ENCODE measurements at regions not wholly inside any gene's neighbourhood (a gene's known extent, or its start where the extent isn't known, plus 50 kb on each side); places are given as distances from the start of the nearest gene placed in this dataset.
"Not testable (repeated sequence)": the region's sequence is repeated elsewhere in the genome, so short reads cannot be mapped to it uniquely, and the experiment has no call there.

DNA sequence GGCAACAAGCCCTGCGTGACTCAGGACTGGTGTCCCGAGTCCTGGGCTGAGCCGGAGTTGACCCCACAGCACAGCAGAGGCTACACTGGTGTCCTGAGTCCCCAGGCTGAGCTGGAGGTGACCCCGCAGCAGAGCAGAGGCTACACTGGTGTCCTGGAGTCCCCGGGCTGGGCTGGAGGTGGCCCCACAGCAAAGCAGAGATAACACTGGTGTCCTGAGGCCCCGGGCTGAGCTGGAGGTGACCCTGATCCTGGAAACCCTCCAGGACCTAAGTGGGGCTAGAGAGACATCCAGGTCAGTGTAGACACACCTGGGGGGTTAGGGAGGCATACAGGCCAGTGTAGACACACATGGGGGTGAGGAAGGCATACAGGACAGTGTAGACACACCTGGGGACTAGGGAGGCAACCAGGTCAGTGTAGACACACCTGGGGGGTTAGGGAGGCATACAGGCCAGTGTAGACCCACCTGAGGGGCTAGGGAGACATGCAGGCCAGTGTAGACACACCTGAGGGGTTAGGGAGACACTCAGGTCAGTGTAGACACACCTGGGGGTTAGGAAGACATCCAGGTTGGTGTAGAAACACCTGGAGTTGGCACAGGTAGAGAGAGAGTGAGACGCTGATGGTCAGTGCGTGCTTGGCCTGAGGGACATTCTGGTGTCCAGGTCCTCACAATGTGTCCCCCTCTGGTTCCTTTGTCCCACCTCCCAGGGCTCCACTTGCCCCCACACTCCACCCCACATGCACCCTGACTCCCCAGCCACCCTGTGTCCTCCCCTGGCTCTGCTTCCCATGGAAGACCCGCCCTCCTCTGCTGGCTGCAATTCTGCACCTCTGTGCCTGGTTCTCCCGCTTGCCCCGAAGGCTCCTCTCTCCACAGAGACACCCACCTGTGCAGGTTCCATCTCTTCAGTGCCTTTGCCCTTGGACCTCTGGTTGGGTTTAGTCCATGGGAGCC, 321.6 kb upstream of the SFSWAP start:
- Histone ChIP-seq H3K9me3 (ENCODE audit: low read length) (no peaks in the 10 kb centered on the region), H4K20me1 (ENCODE audit: insufficient read depth, low read depth, low read length) (no peaks in the 10 kb centered on the region), H3K4me2 (ENCODE audit: low read depth, low read length, poor library complexity, severe bottlenecking) (no peak overlapping the region), H3K27ac (ENCODE audit: low read length) (no peak overlapping the region), H3K9ac (ENCODE audit: low read length) (no peak overlapping the region), H2AFZ (ENCODE audit: low read length) (no peak overlapping the region), H3K4me3 (ENCODE audit: low read length) (no peak overlapping the region), H3K27me3 (ENCODE audit: low read length) (no peaks in the 10 kb centered on the region), H3K9me2 (replicated peaks; ENCODE audit: insufficient read depth, low read length) (no peaks in the 10 kb centered on the region), H3K36me3 (ENCODE audit: insufficient read depth, low read length) (no peaks in the 10 kb centered on the region), H3K4me1 (ENCODE audit: low read length) (no peaks in the 10 kb centered on the region), H3K79me2 (ENCODE audit: low read length) (no peaks in the 10 kb centered on the region)
- DNase-seq: peak; percentile 4

DNA sequence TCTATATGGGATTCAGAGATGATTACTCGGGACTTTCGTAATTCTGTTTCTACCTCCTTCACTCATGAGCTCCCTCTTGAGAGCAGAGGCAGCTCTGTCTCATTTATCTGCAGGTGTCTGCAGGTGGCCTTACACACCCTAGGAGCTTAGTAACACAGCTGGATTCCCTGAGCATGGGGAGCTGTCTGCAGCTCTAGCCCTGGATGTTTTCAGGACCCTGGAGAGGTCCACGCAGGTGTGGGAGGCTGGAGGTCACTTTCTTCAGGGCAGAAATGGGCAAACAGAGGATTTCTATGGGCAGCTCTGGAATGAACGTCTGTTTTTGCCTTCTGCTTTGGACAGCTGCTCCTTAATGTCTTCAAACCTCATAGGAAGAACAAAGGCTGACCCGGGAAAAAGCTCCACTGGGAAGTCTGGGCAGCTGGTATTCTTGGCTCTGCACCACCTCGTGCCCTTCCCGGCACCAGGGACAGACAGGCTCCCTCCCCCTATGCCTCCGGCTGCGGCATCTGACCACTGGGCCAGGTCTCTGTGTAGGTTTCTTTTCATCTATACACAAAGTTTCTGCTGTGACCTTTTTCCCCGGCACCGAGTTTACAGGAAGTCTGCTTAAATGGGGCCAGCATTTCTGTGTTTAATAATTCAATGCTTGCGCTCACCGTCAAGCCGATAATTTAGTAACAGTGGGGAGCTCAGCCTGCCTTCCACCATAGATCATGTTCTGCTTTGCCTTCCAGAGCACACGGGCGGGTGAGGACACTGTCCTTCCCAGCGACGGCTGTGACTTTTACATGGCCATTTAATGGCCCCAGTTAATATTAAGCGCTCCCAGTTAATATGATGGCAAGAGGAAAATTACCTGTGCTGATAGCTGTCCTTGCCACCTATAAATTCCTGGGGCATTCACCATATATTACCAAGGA, 320.2 kb upstream of the SFSWAP start:
- Histone ChIP-seq H3K27me3 (ENCODE audit: low read length) (no peaks in the 10 kb centered on the region), H3K9me3 (ENCODE audit: low read length) (no peaks in the 10 kb centered on the region), H3K9me2 (replicated peaks; ENCODE audit: insufficient read depth, low read length) (no peaks in the 10 kb centered on the region), H3K9ac (ENCODE audit: low read length) (no peak overlapping the region), H3K4me2 (ENCODE audit: low read depth, low read length, poor library complexity, severe bottlenecking) (no peak overlapping the region), H3K36me3 (ENCODE audit: insufficient read depth, low read length) (no peaks in the 10 kb centered on the region), H3K79me2 (ENCODE audit: low read length) (no peaks in the 10 kb centered on the region), H3K27ac (ENCODE audit: low read length) (no peak overlapping the region), H3K4me1 (ENCODE audit: low read length) (no peaks in the 10 kb centered on the region), H4K20me1 (ENCODE audit: insufficient read depth, low read depth, low read length) (no peaks in the 10 kb centered on the region), H3K4me3 (ENCODE audit: low read length) (no peak overlapping the region), H2AFZ (ENCODE audit: low read length) (no peak overlapping the region)
- peak; percentile 57 for DNase-seq

DNA sequence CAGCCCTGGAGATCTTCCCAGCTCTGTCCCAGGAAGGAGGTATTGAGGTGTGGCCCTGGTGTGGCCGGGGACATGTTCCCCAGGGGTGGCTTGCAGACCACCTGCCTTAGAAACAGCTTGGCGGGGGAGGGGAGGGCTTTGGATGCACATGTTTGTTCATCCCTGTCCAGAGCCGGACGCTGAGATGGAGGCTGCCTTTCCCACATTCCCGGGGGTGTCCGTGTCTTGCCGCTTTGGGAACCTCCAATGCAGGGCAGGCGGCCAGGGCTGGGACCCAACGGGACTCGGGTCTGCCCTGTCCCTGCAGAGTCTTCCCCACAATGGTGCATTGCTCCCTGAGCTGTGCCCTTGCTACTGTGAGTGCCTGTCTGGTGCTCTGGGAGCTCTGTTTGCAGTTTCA, 319.5 kb upstream of the SFSWAP start:
- no peaks in the 10 kb centered on the region for H3K4me1 ChIP-seq (ENCODE audit: low read length)
- H3K27ac ChIP-seq (ENCODE audit: low read length): no peak overlapping the region
- no peak overlapping the region for H2AFZ ChIP-seq (ENCODE audit: low read length)
- no peaks in the 10 kb centered on the region for H3K9me2 ChIP-seq (replicated peaks; ENCODE audit: insufficient read depth, low read length)
- H3K9ac ChIP-seq (ENCODE audit: low read length): no peak overlapping the region
- no peaks in the 10 kb centered on the region for H3K27me3 ChIP-seq (ENCODE audit: low read length)
- H3K9me3 ChIP-seq (ENCODE audit: low read length): no peaks in the 10 kb centered on the region
- H3K79me2 ChIP-seq (ENCODE audit: low read length): no peaks in the 10 kb centered on the region
- no peaks in the 10 kb centered on the region for H4K20me1 ChIP-seq (ENCODE audit: insufficient read depth, low read depth, low read length)
- DNase-seq: peak; percentile 5
- no peak overlapping the region for H3K4me2 ChIP-seq (ENCODE audit: low read depth, low read length, poor library complexity, severe bottlenecking)
- no peaks in the 10 kb centered on the region for H3K36me3 ChIP-seq (ENCODE audit: insufficient read depth, low read length)
- no peak overlapping the region for H3K4me3 ChIP-seq (ENCODE audit: low read length)

DNA sequence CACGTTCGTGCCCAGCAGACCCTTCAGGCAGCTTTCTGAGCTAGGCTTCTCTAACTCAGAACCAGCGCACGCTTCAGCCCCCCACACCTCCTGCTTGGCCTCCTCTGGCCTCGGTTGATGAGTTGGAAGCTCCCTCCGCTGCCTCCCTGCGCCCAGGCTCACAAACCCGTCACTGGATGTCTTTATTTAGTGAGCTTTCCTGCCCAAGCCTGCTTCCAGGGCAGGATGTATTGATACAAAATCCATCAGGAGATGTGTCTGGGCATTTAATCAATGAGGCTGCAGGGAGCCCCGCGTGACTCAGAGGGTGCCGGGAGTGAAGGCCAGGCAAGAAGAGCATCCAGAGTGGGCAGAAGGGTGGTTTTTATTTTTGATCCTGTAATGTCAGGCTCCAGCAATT, 316.1 kb upstream of the SFSWAP start:
- H3K79me2 ChIP-seq (ENCODE audit: low read length); H3K9me2 ChIP-seq (replicated peaks; ENCODE audit: insufficient read depth, low read length); H3K9me3 ChIP-seq (ENCODE audit: low read length); H3K4me1 ChIP-seq (ENCODE audit: low read length); H3K27ac ChIP-seq (ENCODE audit: low read length); H2AFZ ChIP-seq (ENCODE audit: low read length); H3K36me3 ChIP-seq (ENCODE audit: insufficient read depth, low read length); H3K27me3 ChIP-seq (ENCODE audit: low read length); H3K9ac ChIP-seq (ENCODE audit: low read length); H4K20me1 ChIP-seq (ENCODE audit: insufficient read depth, low read depth, low read length); H3K4me2 ChIP-seq (ENCODE audit: low read depth, low read length, poor library complexity, severe bottlenecking); DNase-seq; H3K4me3 ChIP-seq (ENCODE audit: low read length): not testable (repeated sequence)

DNA sequence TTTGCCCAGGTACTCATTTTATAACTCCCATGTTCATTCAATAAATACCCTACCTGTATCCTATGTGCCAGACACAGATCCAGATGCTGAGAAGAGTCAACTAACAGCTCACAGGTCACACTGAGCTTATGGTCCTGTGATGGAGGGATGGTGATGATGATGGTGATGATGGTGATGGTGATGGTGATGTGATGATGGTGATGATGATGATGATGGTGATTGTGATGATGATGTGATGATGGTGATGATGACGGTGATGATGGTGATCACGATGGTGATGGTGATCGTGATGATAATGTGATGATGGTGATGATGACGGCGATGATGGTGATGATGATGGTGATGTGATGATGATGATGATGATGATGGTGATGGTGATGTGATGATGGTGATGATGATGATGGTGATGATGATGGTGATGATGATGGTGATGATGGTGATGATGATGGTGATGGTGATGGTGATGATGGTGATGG, 315.6 kb upstream of the SFSWAP start:
- not testable (repeated sequence) for H3K4me1 ChIP-seq (ENCODE audit: low read length); H2AFZ ChIP-seq (ENCODE audit: low read length); H4K20me1 ChIP-seq (ENCODE audit: insufficient read depth, low read depth, low read length); H3K4me3 ChIP-seq (ENCODE audit: low read length); H3K9me3 ChIP-seq (ENCODE audit: low read length); H3K36me3 ChIP-seq (ENCODE audit: insufficient read depth, low read length); H3K27me3 ChIP-seq (ENCODE audit: low read length); H3K9me2 ChIP-seq (replicated peaks; ENCODE audit: insufficient read depth, low read length); H3K79me2 ChIP-seq (ENCODE audit: low read length); H3K9ac ChIP-seq (ENCODE audit: low read length); H3K4me2 ChIP-seq (ENCODE audit: low read depth, low read length, poor library complexity, severe bottlenecking); H3K27ac ChIP-seq (ENCODE audit: low read length)
- DNase-seq: peak; percentile 4

DNA sequence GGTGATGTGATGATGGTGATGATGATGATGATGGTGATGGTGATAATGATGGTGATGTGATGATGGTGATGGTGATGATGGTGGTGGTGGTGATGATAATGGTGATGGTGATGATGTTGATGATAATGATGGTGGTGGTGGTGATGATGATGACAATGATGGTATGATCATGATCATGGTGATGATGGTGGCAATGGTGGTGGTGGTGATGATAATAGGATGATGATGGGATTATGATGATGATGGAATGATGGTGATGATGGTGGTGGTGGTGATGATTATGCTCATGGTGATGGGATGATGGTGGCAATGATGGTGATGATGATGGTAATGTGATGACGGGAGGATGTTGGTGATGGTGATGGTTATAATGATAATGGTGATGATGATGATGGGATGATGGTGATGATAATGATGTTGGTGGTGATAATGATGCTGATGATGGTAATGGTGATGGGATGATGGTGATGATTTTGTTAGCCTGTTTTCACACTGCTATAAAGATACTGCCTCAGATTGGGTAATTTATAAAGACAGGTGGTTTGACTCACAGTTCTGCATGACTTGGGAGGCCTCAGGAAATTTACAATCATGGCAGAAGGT, 314.8 kb upstream of the SFSWAP start:
- no peak overlapping the region for H2AFZ ChIP-seq (ENCODE audit: low read length)
- H3K27me3 ChIP-seq (ENCODE audit: low read length): no peaks in the 10 kb centered on the region
- DNase-seq: peak; percentile 14
- H3K4me3 ChIP-seq (ENCODE audit: low read length): no peak overlapping the region
- H3K36me3 ChIP-seq (ENCODE audit: insufficient read depth, low read length): no peaks in the 10 kb centered on the region
- no peaks in the 10 kb centered on the region for H4K20me1 ChIP-seq (ENCODE audit: insufficient read depth, low read depth, low read length)
- H3K79me2 ChIP-seq (ENCODE audit: low read length): no peaks in the 10 kb centered on the region
- H3K27ac ChIP-seq (ENCODE audit: low read length): no peak overlapping the region
- H3K4me1 ChIP-seq (ENCODE audit: low read length): no peaks in the 10 kb centered on the region
- H3K9me3 ChIP-seq (ENCODE audit: low read length): no peaks in the 10 kb centered on the region
- no peaks in the 10 kb centered on the region for H3K9me2 ChIP-seq (replicated peaks; ENCODE audit: insufficient read depth, low read length)
- H3K4me2 ChIP-seq (ENCODE audit: low read depth, low read length, poor library complexity, severe bottlenecking): no peak overlapping the region
- H3K9ac ChIP-seq (ENCODE audit: low read length): no peak overlapping the region

DNA sequence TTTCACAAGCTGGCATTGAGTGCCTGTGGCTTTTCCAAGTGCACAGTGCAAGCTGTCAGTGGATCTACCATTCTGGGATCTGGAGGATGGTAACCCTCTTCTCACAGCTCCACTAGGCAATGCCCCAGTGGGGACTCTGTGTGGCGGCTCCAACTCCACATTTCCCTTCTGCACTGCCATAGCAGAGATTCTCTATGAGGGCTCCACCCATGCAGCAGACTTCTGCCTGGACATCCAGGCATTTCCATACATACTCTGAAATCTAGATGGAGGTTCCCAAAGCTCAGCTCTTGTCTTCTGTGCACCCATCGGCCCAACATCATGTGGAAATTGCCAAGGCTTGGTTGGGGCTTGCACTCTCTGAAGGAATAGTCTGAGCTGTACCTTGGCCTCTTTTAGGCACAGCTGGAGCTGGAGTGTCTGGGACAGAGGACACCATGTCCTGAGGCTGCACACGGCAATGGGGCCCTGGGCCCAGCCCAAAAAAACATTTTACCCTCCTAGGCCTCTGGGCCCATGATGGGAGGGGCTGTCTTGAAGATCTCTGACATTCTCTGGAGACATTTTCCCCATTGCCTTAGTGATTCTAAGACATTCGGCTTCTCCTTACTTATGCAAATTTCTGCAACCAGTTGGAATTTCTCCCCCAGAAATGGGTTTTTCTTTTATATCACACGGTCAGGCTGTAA, 313.3 kb upstream of the SFSWAP start:
- Histone ChIP-seq H3K4me1 (ENCODE audit: low read length) (no peaks in the 10 kb centered on the region), H3K79me2 (ENCODE audit: low read length) (no peaks in the 10 kb centered on the region)

More for the DNA sequence above, 313.3 kb upstream of the SFSWAP start:
- Histone ChIP-seq H3K27ac (ENCODE audit: low read length) (no peak overlapping the region), H3K9me2 (replicated peaks; ENCODE audit: insufficient read depth, low read length) (no peaks in the 10 kb centered on the region), H2AFZ (ENCODE audit: low read length) (no peak overlapping the region), H3K27me3 (ENCODE audit: low read length) (no peaks in the 10 kb centered on the region), H3K9me3 (ENCODE audit: low read length) (no peaks in the 10 kb centered on the region), H3K36me3 (ENCODE audit: insufficient read depth, low read length) (no peaks in the 10 kb centered on the region), H3K9ac (ENCODE audit: low read length) (no peak overlapping the region), H4K20me1 (ENCODE audit: insufficient read depth, low read depth, low read length) (no peaks in the 10 kb centered on the region), H3K4me3 (ENCODE audit: low read length) (no peak overlapping the region), H3K4me2 (ENCODE audit: low read depth, low read length, poor library complexity, severe bottlenecking) (no peak overlapping the region)
- DNase-seq: peak; percentile 37

All from Karpas-422 (cell line).